Spleen (tissue), 11 donors: ENCODE measurements at regions not wholly inside any gene's neighbourhood (a gene's known extent, or its start where the extent isn't known, plus 50 kb on each side); places are given as distances from the start of the nearest gene placed in this dataset.

Experiments
- DNase-seq: peaks from one replicate; pipeline ENCODE4 v3.0.0-alpha.2; 2020
- H3K27ac ChIP-seq, 8 donors: fragments of 200-600 bp; sonication (generic) in 7 of 8; 1 replicate in 4 of 8; 2 replicates in 4 of 8; pipeline versions ENCODE4 v1.5.0 to v1.8.0; 2016 to 2021; ENCODE audit warnings: inconsistent platforms in 4 of 8, mild to moderate bottlenecking in 4 of 8, moderate library complexity in 1 of 8
- H3K27me3 ChIP-seq, 7 donors: fragments of 200-600 bp; sonication (generic) in 6 of 7; replicated peaks in 1 of 7; 1 replicate in 4 of 7; 2 replicates in 3 of 7; pipeline versions ENCODE4 v1.5.0 to v1.8.0; 2016 to 2021; ENCODE audit warnings: inconsistent platforms in 3 of 7, mild to moderate bottlenecking in 1 of 7
- H3K36me3 ChIP-seq, 6 donors: fragments of 200-600 bp; sonication (generic) in 5 of 6; 1 replicate in 4 of 6; 2 replicates in 2 of 6; pipeline versions ENCODE4 v1.5.0 to v1.8.0; 2016 to 2021; ENCODE audit warnings: inconsistent platforms in 2 of 6
- H3K4me1 ChIP-seq, 6 donors: fragments of 200-600 bp; sonication (generic) in 5 of 6; 1 replicate in 3 of 6; 2 replicates in 3 of 6; pipeline versions ENCODE4 v1.5.0 to v1.8.0; 2016 to 2021; ENCODE audit warnings: inconsistent platforms in 3 of 6
- H3K4me3 ChIP-seq, 8 donors: fragments of 200-600 bp; sonication (generic) in 7 of 8; 1 replicate in 4 of 8; 2 replicates in 4 of 8; pipeline versions ENCODE4 v1.5.0 to v1.8.0; 2016 to 2021; ENCODE audit warnings: inconsistent platforms in 4 of 8, mild to moderate bottlenecking in 4 of 8, moderate library complexity in 2 of 8
- H3K9me3 ChIP-seq, 8 donors: fragments of 200-600 bp; sonication (generic) in 7 of 8; 1 replicate in 4 of 8; 2 replicates in 4 of 8; pipeline versions ENCODE4 v1.5.0 to v1.8.0; 2016 to 2021; ENCODE audit warnings: inconsistent platforms in 4 of 8
- CTCF ChIP-seq, 11 experiments: fragments of 200-600 bp in 7 of 11; fragments of 450-650 bp in 4 of 11; sonication (generic) in 4 of 11; IDR thresholded peaks in 8 of 11; conservative IDR thresholded peaks in 3 of 11; 1 replicate in 7 of 11; 2 replicates in 4 of 11; pipeline versions ENCODE4 v1.4.0 to v1.8.0; 2016 to 2021; ENCODE audit warnings: antibody characterized with exemption in 11 of 11, inconsistent platforms in 4 of 11, mild to moderate bottlenecking in 1 of 11
- POLR2A ChIP-seq, 3 donors: fragments of 450-650 bp; IDR thresholded peaks; one replicate each; pipeline ENCODE4 v1.5.1; 2017; ENCODE audit warnings: antibody characterized with exemption in 3 of 3, mild to moderate bottlenecking in 1 of 3
- POLR2AphosphoS5 ChIP-seq, 3 donors: sonication (generic); formaldehyde crosslinking; IDR thresholded peaks; one replicate each; pipeline ENCODE4 v1.5.1; 2017; ENCODE audit warnings: antibody characterized with exemption in 3 of 3
- WGBS, 5 donors: extraction: QIAGEN DNeasy Blood & Tissue Kit in 3 of 5; methylation state at CpG; one replicate each; pipeline versions ENCODE4 v1.1.5 to v1.1.7; 2013 to 2018; 5-methylcytosine and 5-hydroxymethylcytosine counted together
- intact Hi-C: fragments of 100-400 bp; cut with DNase I; formaldehyde crosslinking; loops from one replicate; pipeline ENCODE4 v1.15.0; 2023; ENCODE audit warnings: low total_unique reads
- donor health status: healthy with polysubstance abuse.
- donor health status: DM: no; HTN: no; CAD: no; lungs with moderate emphysema.
- donor health status: DM: no; HTN: no; CAD: no.
- donor health status: Bipolar disorder and iron deficiency.
- donor health status: healthy.
- donor health status: DM: no; HTN: no; CAD: no.
- donor health status: DM: yes; HTN: yes; CAD: no.

DNA sequence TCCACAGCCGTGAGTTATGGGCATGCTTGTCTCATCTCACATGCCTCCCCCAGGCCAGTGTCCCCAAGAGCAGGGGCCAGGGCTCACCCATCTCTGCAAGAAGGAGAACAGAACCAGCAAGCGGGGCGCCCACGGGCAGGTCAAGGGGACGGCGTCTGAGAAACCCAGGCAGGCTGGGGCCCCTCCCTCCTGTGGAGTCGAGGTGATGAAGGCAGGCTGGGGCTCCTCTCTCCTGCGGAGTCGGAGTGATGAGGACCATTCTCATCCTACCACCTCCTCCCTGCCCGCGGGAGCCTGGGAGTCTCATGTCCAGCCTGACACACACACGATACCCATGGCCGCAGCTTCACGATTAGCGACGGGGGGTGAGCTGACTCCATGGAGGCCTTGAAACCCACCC is 141.9 kb downstream of the CTTN start:
- intact Hi-C loops: no loop called here
- H3K9me3 ChIP-seq: peaks cover 0 to 8% (median 0%) of the 10 kb centered on the region in 8 donors
- peak; percentile 56 for DNase-seq

DNA sequence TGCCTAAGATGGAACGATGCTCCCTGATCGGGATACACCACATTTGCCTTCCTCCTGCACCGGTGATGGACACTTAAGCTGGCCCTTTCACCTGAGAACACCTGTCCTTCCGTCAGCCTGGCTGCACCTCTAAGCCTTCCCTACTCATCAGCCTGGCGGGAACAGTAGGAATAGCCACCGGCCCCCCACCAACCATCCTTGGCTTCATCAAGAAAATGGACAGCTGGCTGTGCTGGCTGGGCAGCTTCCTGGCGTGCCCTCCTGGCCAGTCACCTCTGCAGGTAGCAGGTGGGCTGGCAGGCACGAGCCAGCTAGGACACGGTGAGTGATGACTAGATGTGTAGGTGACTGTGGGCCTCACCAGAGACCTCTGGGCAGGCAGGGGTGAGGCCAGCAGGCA is 142.8 kb downstream of the CTTN start:
- Histone ChIP-seq H3K9me3 (peaks cover 0 to 8% (median 0%) of the 10 kb centered on the region in 8 donors), H3K27ac (no peak overlapping the region), H3K27me3 (peaks cover 0 to 15% (median 0%) of the 10 kb centered on the region in 7 donors), H3K4me3 (no peak overlapping the region), H3K4me1 (no peaks in the 10 kb centered on the region), H3K36me3 (no peaks in the 10 kb centered on the region)
- TF ChIP-seq CTCF (IDR thresholded peaks at IDR 0.05 in 8 of 11, conservative IDR thresholded peaks at IDR 0.05 in 3 of 11): no peak
- TF ChIP-seq POLR2AphosphoS5 (IDR thresholded peaks at IDR 0.05): no peak
- TF ChIP-seq POLR2A (IDR thresholded peaks at IDR 0.05): no peak
- intact Hi-C loops: no loop called here
- peak; percentile 60 for DNase-seq
- 77 to 88% (median 86%) methylated on average over 8 to 9 of the region's 9 CpGs for WGBS, 5 donors

More for the DNA sequence above, 141.9 kb downstream of the CTTN start:
- H3K4me3 ChIP-seq: no peak overlapping the region
- TF ChIP-seq POLR2A (IDR thresholded peaks at IDR 0.05) (no peak), CTCF (IDR thresholded peaks at IDR 0.05 in 8 of 11, conservative IDR thresholded peaks at IDR 0.05 in 3 of 11) (no peak), POLR2AphosphoS5 (IDR thresholded peaks at IDR 0.05) (no peak)
- peaks cover 0 to 11% (median 0%) of the 10 kb centered on the region in 7 donors for H3K27me3 ChIP-seq
- H3K36me3 ChIP-seq: no peaks in the 10 kb centered on the region
- H3K27ac ChIP-seq: no peak overlapping the region
- WGBS, 5 donors: 86 to 93% (median 91%) methylated on average over 13 to 16 of the region's 16 CpGs
- H3K4me1 ChIP-seq: no peaks in the 10 kb centered on the region

DNA sequence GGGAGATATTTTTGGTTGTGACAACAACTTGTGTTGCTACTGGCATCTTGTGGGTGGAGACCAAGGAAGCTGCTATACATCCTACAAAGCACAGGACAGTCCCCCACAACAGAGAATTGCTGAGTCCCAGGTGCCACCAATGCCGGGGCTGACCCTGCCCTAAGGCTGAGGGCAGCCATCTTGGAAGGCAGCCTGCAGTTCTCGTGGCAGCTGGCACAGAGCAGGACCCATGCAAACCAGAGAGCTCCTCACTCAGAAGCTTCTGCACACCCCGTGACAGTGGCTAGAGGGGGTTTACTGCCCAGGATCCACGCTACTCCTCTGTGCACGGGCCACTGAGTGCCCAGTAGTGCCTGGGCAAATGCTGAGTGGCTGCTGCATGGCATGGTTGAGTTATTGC is 143.4 kb downstream of the CTTN start:
- H3K36me3 ChIP-seq: no peaks in the 10 kb centered on the region
- 64 to 94% (median 84%) methylated on average over 4 to 5 of the region's 5 CpGs for WGBS, 5 donors
- intact Hi-C loops: no loop called here
- DNase-seq: peak; percentile 42
- no peak for TF ChIP-seq POLR2A (IDR thresholded peaks at IDR 0.05)
- no peak for TF ChIP-seq CTCF (IDR thresholded peaks at IDR 0.05 in 8 of 11, conservative IDR thresholded peaks at IDR 0.05 in 3 of 11)
- no peak for TF ChIP-seq POLR2AphosphoS5 (IDR thresholded peaks at IDR 0.05)
- no peak overlapping the region for H3K27ac ChIP-seq
- H3K4me3 ChIP-seq: no peak overlapping the region
- H3K9me3 ChIP-seq: peaks cover 0 to 8% (median 0%) of the 10 kb centered on the region in 8 donors
- no peaks in the 10 kb centered on the region for H3K4me1 ChIP-seq
- peaks cover 0 to 15% (median 0%) of the 10 kb centered on the region in 7 donors for H3K27me3 ChIP-seq

DNA sequence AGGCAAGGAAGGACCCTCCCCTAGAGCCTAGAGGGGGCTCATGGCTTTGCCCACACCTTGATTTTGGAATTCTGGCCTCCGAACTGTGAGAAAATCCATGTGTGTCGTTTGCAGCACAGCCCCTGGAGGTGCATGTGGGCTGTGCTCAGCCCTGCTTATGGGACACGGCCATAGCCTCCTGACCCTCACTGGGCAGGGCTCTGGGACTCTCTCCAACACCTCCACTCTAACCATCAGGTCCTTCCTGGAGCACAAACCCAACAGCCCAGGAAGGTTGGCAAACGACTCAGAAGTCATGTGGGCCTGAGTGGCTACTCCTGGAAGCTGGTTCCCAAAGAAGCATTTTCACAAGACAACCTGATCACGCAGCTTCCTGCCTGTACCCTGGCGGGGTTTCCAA is 144.1 kb downstream of the CTTN start:
- intact Hi-C loops: no loop called here
- Histone ChIP-seq H3K4me1 (no peaks in the 10 kb centered on the region), H3K9me3 (peaks cover 0 to 8% (median 0%) of the 10 kb centered on the region in 8 donors), H3K27ac (no peak overlapping the region), H3K36me3 (no peaks in the 10 kb centered on the region), H3K27me3 (peaks cover 0 to 15% (median 0%) of the 10 kb centered on the region in 7 donors), H3K4me3 (no peak overlapping the region)
- peak; percentile 45 for DNase-seq
- TF ChIP-seq POLR2A (IDR thresholded peaks at IDR 0.05): no peak
- no peak for TF ChIP-seq POLR2AphosphoS5 (IDR thresholded peaks at IDR 0.05)
- TF ChIP-seq CTCF (IDR thresholded peaks at IDR 0.05 in 8 of 11, conservative IDR thresholded peaks at IDR 0.05 in 3 of 11): no peak
- 65 to 88% (median 76%) methylated on average over 3 to 6 of the region's 6 CpGs for WGBS, 5 donors
